ENCODE measurements at regions not wholly inside any gene's neighbourhood (a gene's known extent, or its start where the extent isn't known, plus 50 kb on each side); places are given as distances from the start of the nearest gene placed in this dataset.
A peak's percentile ranks its signal among the peaks of the same experiment; 100 is the strongest.

DNA sequence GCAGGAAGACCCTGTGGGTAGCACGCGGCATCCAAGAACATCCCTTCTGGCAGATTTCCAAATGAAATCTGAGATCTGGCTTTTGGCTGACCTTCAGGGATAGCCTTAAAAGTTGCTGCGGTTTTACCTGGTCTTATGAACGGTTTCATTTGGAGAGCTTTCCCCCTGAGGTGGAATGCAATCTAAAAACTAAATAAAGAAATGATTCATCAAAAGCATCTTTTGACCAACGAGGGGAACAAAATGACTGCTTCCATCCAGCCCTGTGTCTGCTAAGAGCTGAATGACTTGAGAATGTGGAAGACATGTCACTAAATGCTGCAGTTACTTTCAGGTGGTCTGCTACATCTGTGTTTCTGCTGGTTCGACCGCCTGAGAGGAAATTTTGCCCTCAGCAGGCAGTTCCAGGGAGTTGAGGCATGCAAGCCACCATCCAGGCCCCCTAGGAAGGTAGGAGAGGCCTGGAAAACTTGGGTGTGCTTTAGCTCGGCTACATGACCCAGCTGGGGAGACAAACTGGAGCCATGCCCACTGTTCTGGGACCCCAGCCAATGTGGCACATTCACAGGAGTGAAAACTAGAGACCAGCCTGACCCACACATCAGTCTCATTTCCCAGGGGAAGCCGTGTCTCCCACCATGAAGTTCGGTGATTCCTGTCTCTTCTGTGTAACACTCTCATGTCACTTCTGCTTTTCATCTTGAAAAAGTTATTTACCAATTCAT lies 175.1 kb upstream of the KL start (continued):
- TF ChIP-seq YY1 (IDR thresholded peaks at IDR 0.05; ENCODE audit: low read depth, low read length) (peak; percentile 81), CBFB (IDR thresholded peaks at IDR 0.05; ENCODE audit: low read depth) (peak; percentile 75), SMARCA5 (IDR thresholded peaks at IDR 0.05) (0 out of 2 replicates have a peak, but pooled peaks have one; percentile 46), PAX5 (IDR thresholded peaks at IDR 0.05; ENCODE audit: borderline replicate concordance, low read depth, low read length) (peak; percentile 83; the same call in 1 of the 2 replicates), TCF3 (IDR thresholded peaks at IDR 0.05; ENCODE audit: borderline replicate concordance, insufficient read depth, low read depth, low read length) (peak; percentile 50; the same call in 1 of the 2 replicates), TBL1XR1 (IDR thresholded peaks at IDR 0.05; ENCODE audit: low read depth, low read length) (peak; percentile 86), NBN (IDR thresholded peaks at IDR 0.05) (no peak), NFIC (IDR thresholded peaks at IDR 0.05; ENCODE audit: low read depth, low read length) (peak; percentile 98), EED (IDR thresholded peaks at IDR 0.05; ENCODE audit: low read depth) (peak; percentile 97), IKZF1 (conservative IDR thresholded peaks at IDR 0.05) (peak; percentile 40; the same call in 1 of the 2 replicates), TCF12 (IDR thresholded peaks at IDR 0.05; ENCODE audit: low read depth, low read length) (peak; percentile 82; the same call in 1 of the 2 replicates), JUNB (IDR thresholded peaks at IDR 0.05) (peak; percentile 100), GATAD2B (conservative IDR thresholded peaks at IDR 0.05; ENCODE audit: low read depth) (no peak), MTA3 (IDR thresholded peaks at IDR 0.05; ENCODE audit: borderline replicate concordance, low read length) (peak; percentile 91), EGR1 (IDR thresholded peaks at IDR 0.05; ENCODE audit: borderline replicate concordance in 1 of 2, low read depth in 2 of 2, low read length in 2 of 2) (no peak), RELA (IDR thresholded peaks at IDR 0.05; ENCODE audit: borderline replicate concordance, partially characterized antibody) (no peak), JUND (IDR thresholded peaks at IDR 0.05; ENCODE audit: low read depth, low read length) (peak; percentile 46; the same call in 1 of the 2 replicates)
- TF ChIP-seq, protein P1, sequence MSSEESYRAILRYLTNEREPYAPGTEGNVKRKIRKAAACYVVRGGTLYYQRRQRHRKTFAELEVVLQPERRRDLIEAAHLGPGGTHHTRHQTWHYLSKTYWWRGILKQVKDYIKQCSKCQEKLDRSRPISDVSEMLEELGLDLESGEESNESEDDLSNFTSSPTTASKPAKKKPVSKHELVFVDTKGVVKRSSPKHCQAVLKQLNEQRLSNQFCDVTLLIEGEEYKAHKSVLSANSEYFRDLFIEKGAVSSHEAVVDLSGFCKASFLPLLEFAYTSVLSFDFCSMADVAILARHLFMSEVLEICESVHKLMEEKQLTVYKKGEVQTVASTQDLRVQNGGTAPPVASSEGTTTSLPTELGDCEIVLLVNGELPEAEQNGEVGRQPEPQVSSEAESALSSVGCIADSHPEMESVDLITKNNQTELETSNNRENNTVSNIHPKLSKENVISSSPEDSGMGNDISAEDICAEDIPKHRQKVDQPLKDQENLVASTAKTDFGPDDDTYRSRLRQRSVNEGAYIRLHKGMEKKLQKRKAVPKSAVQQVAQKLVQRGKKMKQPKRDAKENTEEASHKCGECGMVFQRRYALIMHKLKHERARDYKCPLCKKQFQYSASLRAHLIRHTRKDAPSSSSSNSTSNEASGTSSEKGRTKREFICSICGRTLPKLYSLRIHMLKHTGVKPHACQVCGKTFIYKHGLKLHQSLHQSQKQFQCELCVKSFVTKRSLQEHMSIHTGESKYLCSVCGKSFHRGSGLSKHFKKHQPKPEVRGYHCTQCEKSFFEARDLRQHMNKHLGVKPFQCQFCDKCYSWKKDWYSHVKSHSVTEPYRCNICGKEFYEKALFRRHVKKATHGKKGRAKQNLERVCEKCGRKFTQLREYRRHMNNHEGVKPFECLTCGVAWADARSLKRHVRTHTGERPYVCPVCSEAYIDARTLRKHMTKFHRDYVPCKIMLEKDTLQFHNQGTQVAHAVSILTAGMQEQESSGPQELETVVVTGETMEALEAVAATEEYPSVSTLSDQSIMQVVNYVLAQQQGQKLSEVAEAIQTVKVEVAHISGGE (CRISPR knock-in tag; IDR thresholded peaks at IDR 0.05) = no peak
- TF ChIP-seq, protein P2, sequence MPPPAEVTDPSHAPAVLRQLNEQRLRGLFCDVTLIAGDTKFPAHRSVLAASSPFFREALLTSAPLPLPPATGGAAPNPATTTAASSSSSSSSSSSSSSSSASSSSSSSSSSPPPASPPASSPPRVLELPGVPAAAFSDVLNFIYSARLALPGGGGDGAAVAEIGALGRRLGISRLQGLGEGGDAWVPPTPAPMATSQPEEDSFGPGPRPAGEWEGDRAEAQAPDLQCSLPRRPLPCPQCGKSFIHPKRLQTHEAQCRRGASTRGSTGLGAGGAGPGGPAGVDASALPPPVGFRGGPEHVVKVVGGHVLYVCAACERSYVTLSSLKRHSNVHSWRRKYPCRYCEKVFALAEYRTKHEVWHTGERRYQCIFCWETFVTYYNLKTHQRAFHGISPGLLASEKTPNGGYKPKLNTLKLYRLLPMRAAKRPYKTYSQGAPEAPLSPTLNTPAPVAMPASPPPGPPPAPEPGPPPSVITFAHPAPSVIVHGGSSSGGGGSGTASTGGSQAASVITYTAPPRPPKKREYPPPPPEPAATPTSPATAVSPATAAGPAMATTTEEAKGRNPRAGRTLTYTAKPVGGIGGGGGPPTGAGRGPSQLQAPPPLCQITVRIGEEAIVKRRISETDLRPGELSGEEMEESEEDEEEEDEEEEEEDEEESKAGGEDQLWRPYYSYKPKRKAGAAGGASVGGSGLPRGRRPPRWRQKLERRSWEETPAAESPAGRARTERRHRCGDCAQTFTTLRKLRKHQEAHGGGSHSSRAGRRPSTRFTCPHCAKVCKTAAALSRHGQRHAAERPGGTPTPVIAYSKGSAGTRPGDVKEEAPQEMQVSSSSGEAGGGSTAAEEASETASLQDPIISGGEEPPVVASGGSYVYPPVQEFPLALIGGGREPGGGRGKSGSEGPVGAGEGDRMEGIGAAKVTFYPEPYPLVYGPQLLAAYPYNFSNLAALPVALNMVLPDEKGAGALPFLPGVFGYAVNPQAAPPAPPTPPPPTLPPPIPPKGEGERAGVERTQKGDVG (CRISPR knock-in tag; IDR thresholded peaks at IDR 0.05) = no peak
- TF ChIP-seq, protein P3, sequence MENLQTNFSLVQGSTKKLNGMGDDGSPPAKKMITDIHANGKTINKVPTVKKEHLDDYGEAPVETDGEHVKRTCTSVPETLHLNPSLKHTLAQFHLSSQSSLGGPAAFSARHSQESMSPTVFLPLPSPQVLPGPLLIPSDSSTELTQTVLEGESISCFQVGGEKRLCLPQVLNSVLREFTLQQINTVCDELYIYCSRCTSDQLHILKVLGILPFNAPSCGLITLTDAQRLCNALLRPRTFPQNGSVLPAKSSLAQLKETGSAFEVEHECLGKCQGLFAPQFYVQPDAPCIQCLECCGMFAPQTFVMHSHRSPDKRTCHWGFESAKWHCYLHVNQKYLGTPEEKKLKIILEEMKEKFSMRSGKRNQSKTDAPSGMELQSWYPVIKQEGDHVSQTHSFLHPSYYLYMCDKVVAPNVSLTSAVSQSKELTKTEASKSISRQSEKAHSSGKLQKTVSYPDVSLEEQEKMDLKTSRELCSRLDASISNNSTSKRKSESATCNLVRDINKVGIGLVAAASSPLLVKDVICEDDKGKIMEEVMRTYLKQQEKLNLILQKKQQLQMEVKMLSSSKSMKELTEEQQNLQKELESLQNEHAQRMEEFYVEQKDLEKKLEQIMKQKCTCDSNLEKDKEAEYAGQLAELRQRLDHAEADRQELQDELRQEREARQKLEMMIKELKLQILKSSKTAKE (IDR thresholded peaks at IDR 0.05; ENCODE audit: low read depth, poor library complexity, severe bottlenecking) = peak; percentile 70
- TF ChIP-seq, protein P4, sequence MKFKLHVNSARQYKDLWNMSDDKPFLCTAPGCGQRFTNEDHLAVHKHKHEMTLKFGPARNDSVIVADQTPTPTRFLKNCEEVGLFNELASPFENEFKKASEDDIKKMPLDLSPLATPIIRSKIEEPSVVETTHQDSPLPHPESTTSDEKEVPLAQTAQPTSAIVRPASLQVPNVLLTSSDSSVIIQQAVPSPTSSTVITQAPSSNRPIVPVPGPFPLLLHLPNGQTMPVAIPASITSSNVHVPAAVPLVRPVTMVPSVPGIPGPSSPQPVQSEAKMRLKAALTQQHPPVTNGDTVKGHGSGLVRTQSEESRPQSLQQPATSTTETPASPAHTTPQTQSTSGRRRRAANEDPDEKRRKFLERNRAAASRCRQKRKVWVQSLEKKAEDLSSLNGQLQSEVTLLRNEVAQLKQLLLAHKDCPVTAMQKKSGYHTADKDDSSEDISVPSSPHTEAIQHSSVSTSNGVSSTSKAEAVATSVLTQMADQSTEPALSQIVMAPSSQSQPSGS (IDR thresholded peaks at IDR 0.05; ENCODE audit: low read length) = peak; percentile 93
